Stimulated activated CD4-positive, alpha-beta T cell treated with anti-CD3 and anti-CD28 coated beads, Interleukin-1b, Interleukin-23, amount 100 ng/mL, for 24 hours (primary cell): ENCODE measurements at regions not wholly inside any gene's neighbourhood (a gene's known extent, or its start where the extent isn't known, plus 50 kb on each side); places are given as distances from the start of the nearest gene placed in this dataset.

Experiments
- DNase-seq, 4 experiments: peaks; one replicate each; pipeline ENCODE4 v3.0.0-alpha.2; 2020; ENCODE audit warnings: low read depth in 4 of 4, low spot score in 1 of 4

DNA sequence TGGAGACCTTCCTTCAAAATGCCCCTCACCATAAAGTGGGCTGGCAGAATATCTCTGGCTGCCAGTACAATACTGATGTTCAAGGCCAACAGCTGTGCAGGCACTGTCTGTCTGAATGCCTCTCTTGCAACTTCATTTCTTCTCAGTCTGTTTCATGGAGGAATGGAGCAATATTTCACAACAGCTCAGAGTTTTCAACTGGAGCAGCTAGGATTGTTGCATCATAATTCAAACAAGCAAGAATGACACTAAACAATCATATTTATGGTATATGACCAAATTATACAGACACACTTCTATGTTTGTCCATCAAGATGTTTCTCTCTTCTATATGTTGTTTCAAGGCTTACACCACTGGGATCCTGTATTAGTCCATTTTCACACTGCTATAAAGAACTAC lies 444.2 kb downstream of the LRATD1 start:
- DNase-seq: no peak

DNA sequence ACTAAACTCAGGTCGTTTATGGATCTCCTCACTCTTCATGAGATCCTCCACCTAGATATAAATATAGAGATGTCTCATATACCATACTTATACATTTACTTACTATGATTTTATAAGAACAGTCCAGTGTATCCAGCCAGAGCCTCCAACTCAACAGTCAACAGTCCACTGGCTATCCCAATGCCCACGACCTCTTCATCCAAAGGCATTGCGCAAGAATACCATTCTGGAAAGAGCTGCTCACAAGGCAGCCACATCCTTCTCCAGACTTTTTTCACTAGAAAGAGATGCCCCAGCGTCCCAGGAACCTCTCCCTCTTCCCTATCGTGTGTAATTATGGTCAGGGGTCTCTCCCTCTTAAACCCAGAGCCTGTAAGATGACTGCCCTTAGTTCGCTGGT lies 448.8 kb downstream of the LRATD1 start:
- no peak for DNase-seq

DNA sequence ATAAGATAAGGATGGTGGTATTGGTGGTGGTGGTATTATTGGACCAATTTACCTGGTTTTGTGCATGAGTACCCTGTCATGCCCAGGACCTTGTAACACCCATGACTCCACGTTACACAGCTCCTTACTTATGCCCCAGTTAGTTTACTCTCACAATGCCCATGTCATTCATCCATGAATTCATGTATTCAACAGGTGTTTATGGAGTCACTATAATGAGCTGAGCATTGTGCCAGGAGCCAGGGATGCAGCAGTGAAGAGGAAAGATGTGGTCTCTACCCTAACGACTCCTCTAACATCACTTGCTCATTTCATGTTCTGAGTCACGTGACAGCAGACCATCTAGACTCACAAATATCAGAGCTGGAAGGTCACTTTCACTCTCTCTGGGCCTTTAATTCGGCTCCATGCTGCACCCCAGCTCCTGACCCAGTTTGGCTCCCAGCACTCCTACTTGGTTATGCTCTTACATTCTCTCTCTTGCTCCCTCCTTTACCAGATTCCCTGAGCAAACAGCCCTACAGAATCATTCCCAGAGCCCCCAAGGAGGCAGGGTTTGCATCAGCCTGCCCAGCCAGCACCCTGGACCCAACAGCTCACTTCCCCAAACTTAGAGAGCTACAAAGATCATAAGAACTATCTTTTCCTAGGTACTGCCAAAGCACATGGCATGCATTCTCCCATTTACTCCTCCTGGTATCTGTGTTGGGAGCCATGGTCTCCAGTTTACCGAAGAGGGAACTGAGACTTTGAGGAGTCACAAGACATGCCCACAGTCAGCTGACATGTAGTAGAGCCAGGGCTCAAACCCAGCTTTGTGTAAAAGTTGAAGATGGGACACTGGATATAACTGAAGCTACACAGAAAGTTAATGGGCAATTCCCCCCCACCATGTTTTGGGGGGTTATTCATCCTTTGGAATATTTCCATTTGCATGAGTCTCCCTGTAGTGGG lies 449.9 kb downstream of the LRATD1 start:
- no peak for DNase-seq

DNA sequence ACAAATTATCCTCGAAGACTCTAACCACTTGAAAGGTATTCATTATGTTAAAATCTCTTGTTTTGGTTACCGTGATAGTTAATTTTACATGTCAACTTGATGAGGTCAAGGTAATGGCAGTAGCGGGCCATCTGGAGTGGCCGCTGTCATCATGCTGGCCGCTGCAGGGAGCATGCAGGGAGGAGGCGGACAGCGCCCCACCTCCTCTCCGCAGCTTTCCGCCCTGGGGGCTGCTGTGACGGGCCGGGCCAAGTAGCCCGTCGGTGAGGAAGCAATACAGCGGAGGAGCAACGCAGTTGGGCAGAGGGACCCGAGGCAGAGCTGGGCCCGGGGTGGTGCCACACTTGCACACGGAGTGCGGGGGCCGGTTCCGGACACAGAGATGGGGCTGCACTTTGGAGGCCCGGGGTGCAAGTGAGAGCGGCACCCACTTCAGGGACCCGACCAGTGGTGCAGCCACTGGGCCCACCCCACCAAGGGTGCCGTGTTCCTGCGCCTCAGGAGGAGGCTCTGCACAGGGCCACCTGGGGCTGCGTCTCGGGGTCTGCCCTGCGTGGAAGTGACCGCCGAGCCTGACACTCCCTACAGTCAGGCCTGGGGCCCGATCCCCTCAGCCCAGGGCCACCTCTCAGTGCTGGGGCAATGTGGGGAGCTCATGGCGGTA lies 452.4 kb downstream of the LRATD1 start:
- no peak for DNase-seq

DNA sequence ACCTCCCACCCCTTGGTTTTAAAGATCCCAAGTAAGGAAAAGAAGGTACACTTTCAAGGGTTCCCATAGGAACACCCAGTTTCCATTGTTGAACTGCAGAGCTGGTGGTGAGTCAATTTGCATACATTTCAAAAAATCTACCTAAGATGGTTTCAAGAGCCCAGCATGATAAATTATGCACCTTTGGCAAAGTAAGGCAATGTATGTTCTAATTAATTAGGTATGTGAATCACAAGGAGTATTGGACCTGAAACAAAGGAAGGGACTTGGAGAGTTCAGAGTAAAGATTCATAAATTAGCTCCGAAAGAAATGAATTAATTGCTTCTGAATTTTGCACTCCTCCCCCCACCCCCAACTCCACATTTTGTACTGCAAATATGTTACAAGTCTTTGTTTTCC lies 459.7 kb downstream of the LRATD1 start:
- DNase-seq: no peak

DNA sequence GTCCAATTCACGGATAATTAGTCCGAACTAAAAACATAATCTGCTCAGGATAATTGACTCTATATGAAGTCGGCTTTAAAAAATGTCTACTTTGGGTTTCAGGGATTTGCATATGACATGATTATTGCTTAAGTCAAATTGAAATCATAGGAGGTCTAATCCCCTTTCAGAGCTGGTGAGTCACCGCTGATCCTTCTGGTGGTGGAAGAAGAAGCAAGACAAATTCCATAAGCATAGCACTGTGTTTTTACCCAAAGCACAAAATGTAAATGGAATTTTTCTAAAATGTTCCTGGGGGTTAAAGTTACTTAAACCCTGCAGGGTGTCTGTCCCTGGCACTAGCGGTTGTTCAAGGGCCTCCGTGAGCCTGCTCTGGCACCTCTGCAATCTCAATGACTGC lies 460.2 kb downstream of the LRATD1 start:
- no peak for DNase-seq

DNA sequence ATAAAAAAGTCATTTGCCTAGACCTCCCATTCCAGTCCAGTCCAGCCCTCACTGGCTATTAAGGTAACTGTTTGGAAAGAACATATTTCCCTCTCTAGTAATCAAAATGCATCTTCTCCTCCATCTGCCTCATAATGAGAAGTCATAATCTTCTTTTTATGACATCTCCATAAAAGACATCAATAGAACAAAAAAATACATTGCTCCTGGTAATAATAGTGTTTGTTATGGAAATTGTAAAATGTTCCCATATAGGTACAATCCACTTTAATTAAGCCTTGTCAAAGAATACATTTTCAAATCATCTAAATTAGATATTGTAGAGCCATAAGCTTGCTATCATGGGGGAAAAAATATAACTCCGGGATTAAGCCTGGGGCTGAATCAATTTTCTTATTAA lies 461.6 kb downstream of the LRATD1 start:
- DNase-seq: no peak

DNA sequence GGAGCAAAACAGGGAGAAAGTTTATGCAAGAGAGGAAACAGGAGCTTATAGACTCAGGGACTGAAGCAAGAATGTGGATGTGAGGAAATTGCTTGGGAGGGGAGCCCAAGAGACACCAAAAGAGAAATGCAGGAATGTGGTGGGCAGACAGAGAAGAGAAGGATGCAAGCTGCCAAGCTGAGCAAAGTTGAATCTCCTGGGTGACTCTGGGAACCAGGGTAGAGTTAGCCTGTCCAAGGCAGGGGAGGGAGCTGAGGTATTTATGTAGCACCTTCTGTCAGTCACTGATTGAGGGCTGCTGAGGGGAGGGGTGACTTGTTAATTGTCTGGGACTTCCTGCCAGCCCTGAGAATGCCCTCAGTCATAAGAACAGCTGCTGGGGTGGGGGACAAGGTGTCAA lies 464.3 kb downstream of the NBAS start:
- no peak for DNase-seq

DNA sequence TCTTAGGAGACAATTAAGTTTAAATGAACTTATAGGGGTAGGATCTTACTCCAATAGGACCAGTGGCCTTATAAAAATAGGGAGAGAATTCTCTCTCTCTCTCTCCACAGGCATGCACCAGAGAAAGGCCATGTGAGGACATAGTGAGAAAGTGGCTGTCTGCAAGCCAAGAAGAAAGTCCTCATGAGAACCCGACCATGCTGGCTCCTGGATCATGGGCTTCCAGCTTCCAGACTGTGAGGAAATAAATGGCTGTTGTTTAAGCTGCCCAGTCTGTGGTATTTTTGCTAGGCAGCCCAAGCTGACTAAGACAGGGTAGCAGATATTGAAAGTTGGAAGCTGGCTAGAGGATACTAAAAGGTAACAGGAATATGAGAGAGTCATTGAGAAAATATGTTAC lies 454.0 kb downstream of the NBAS start:
- no peak for DNase-seq

DNA sequence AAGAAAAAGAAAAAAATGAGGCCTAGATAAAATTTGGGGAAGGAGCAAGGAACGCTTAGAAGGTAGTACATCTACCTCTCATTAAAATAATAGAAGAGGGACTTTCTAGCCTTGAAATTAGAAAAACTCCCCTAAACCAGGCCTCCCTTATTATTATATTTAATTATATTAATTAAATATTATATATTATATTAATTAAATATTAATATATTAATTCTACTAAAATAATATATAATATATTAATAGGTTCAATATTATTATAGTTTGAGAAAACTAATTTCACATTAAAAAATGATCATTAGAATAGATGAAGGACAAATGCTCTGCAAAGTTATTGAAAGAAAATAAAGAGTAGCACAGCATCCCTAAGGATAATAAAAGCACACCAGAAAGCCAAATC lies 449.4 kb downstream of the NBAS start:
- no peak for DNase-seq

DNA sequence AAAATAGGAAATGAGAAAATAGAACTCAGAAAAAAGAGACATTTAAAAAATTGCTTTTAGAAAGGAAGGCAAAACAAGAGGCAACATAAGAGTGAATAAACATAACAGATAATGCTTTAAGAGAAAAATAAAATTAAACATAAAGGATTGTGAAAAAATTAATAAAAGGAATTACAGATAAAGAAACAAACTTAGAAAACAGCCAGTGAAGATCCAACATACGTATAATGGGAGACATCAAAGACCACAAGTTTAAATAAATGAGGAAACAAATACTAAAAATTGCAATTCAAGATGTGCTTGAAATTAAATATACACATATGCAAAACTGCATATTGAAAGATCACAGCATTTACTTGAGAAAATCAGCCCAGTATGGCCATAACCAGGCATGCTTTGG lies 448.9 kb downstream of the NBAS start:
- no peak for DNase-seq

DNA sequence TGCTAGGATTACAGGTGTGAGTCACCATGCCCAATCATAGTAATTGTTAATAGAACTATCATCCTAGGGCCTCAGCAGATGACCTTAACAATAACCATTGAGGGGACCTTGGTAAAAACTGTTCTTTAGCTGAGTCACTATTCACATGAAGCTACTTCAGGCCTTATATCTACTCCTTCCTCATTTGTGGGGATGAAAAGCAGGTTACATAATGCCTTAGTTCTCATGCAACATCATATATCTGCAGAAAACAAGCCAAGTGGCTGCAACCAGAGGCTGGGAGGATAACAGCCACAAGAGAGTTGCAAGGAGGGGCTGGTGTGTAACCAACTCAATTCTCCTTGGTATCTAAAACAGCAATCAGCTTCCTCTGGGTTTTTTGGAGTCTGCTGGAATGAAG lies 445.4 kb downstream of the NBAS start:
- DNase-seq: no peak

DNA sequence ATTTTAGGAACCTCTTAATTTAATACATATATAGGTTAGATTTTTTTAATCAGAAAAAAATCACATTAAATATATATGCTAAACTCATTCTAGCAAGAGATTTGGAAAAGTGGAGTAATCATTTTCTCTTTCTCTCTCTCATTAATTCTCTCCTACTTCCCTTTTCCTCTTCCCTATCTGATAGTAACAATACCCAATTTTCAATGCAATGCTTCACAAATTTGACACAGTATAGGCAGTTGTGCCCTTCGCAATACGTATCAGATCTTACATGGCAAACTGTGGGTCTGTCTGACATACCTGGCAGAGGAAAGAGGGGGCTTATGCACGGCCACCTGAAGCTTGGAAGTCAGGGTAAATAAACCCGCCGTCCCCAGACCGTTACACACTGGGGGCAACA lies 444.3 kb downstream of the NBAS start:
- no peak for DNase-seq
